ENCODE measurements at regions not wholly inside any gene's neighbourhood (a gene's known extent, or its start where the extent isn't known, plus 50 kb on each side); places are given as distances from the start of the nearest gene placed in this dataset.

- TF ChIP-seq CTCF (IDR thresholded peaks at IDR 0.05) (no peak), EZH2 (IDR thresholded peaks at IDR 0.05) (no peak), EZH2phosphoT487 (IDR thresholded peaks at IDR 0.05) (no peak)
Measured at GRCh38 chr11:115974703-115975102, 470.5 kb upstream of the CADM1 start.
